Progenitor cell of endocrine pancreas (in vitro differentiated cells): ENCODE measurements at regions not wholly inside any gene's neighbourhood (a gene's known extent, or its start where the extent isn't known, plus 50 kb on each side); places are given as distances from the start of the nearest gene placed in this dataset.

Source experiments
- DNase-seq: peaks from one replicate; pipeline ENCODE4 v3.0.0; 2021; ENCODE audit warnings: low spot score; ENCODE audit not compliant: unreplicated experiment
- H3K27ac Mint-ChIP-seq: 2 replicates; pipeline ENCODE4 v1.8.0; 2021; ENCODE audit warnings: mild to moderate bottlenecking, moderate library complexity, mixed read lengths
- H3K27me3 Mint-ChIP-seq: 2 replicates; pipeline ENCODE4 v1.8.0; 2021; ENCODE audit warnings: mixed read lengths
- H3K36me3 Mint-ChIP-seq: 2 replicates; pipeline ENCODE4 v1.8.0; 2022; ENCODE audit warnings: mixed read lengths; ENCODE audit not compliant: insufficient read depth
- H3K4me1 Mint-ChIP-seq: 2 replicates; pipeline ENCODE4 v1.8.0; 2021; ENCODE audit warnings: low read depth, mixed read lengths
- H3K4me3 Mint-ChIP-seq: 2 replicates; pipeline ENCODE4 v1.8.0; 2021; ENCODE audit warnings: low read depth, mild to moderate bottlenecking, moderate library complexity, mixed read lengths
- H3K9me3 Mint-ChIP-seq: 2 replicates; pipeline ENCODE4 v1.8.0; 2021; ENCODE audit warnings: low read depth, mixed read lengths
- CTCF ChIP-seq: fragments of 200-600 bp; sonication (generic); IDR thresholded peaks from one replicate; pipeline ENCODE4 v1.5.0; 2021; ENCODE audit warnings: antibody characterized with exemption, mild to moderate bottlenecking; ENCODE audit not compliant: unreplicated experiment

GRCh38 chr13:85693889-85694511, 105.2 kb downstream of the SLITRK6 start:
- Mint-ChIP-seq H3K27ac (peak overlapping the region; percentile 22), H3K36me3 (peaks cover 1% of the 10 kb centered on the region), H3K4me1 (no peaks in the 10 kb centered on the region), H3K27me3 (no peaks in the 10 kb centered on the region), H3K9me3 (peaks cover 10% of the 10 kb centered on the region), H3K4me3 (no peak overlapping the region)
- TF ChIP-seq CTCF = no peak
- DNase-seq = no peak

GRCh38 chr13:85690368-85690767, 108.9 kb downstream of the SLITRK6 start:
- DNase-seq = no peak
- TF ChIP-seq CTCF = no peak
- H3K4me3 Mint-ChIP-seq = no peak overlapping the region
- no peaks in the 10 kb centered on the region for H3K36me3 Mint-ChIP-seq
- no peak overlapping the region for H3K27ac Mint-ChIP-seq
- H3K27me3 Mint-ChIP-seq = no peaks in the 10 kb centered on the region
- no peaks in the 10 kb centered on the region for H3K4me1 Mint-ChIP-seq
- peaks cover 3% of the 10 kb centered on the region for H3K9me3 Mint-ChIP-seq

GRCh38 chr13:85685436-85685835, 113.8 kb downstream of the SLITRK6 start:
- Mint-ChIP-seq H3K4me1 (no peaks in the 10 kb centered on the region), H3K27ac (no peak overlapping the region), H3K4me3 (no peak overlapping the region), H3K27me3 (no peaks in the 10 kb centered on the region), H3K36me3 (no peaks in the 10 kb centered on the region), H3K9me3 (no peaks in the 10 kb centered on the region)
- TF ChIP-seq CTCF = no peak
- DNase-seq = no peak

GRCh38 chr13:85675151-85675907, 123.9 kb downstream of the SLITRK6 start:
- H3K36me3 Mint-ChIP-seq = peaks cover 3% of the 10 kb centered on the region
- no peak for DNase-seq
- no peak for TF ChIP-seq CTCF
- H3K4me1 Mint-ChIP-seq = peaks cover 3% of the 10 kb centered on the region
- no peak overlapping the region for H3K4me3 Mint-ChIP-seq
- H3K27ac Mint-ChIP-seq = no peak overlapping the region
- H3K27me3 Mint-ChIP-seq = no peaks in the 10 kb centered on the region
- peaks cover 29% of the 10 kb centered on the region for H3K9me3 Mint-ChIP-seq

GRCh38 chr13:85671336-85671735, 127.9 kb downstream of the SLITRK6 start:
- H3K4me3 Mint-ChIP-seq = no peak overlapping the region
- H3K4me1 Mint-ChIP-seq = peaks cover 3% of the 10 kb centered on the region
- peaks cover 3% of the 10 kb centered on the region for H3K36me3 Mint-ChIP-seq
- H3K9me3 Mint-ChIP-seq = peaks cover 17% of the 10 kb centered on the region
- no peak for DNase-seq
- no peaks in the 10 kb centered on the region for H3K27me3 Mint-ChIP-seq
- no peak overlapping the region for H3K27ac Mint-ChIP-seq
- TF ChIP-seq CTCF = no peak
